ELR (cell line): ENCODE measurements at regions not wholly inside any gene's neighbourhood (a gene's known extent, or its start where the extent isn't known, plus 50 kb on each side); places are given as distances from the start of the nearest gene placed in this dataset.

Experiments used
- DNase-seq: peaks from one replicate; pipeline ENCODE4 v3.0.0-alpha.2; 2015; ENCODE audit warnings: low read depth

- DNase-seq, result no peak
These were observed 233.1 kb upstream of the KLF6 start for GRCh38 chr10:4018054-4018511.

GRCh38 chr10:4017336-4017735 is 232.3 kb upstream of the KLF6 start:
- DNase-seq, result no peak

- DNase-seq, result no peak
These were observed 231.3 kb upstream of the KLF6 start for GRCh38 chr10:4016214-4016740.

GRCh38 chr10:4013651-4014121 is 228.7 kb upstream of the KLF6 start:
- no peak for DNase-seq

- DNase-seq, result no peak
These were observed 227.8 kb upstream of the KLF6 start for GRCh38 chr10:4012848-4013247.

GRCh38 chr10:4011136-4011812 is 226.3 kb upstream of the KLF6 start:
- no peak for DNase-seq

GRCh38 chr10:4008676-4009382 is 223.8 kb upstream of the KLF6 start:
- peak; percentile 30 for DNase-seq

- no peak for DNase-seq
These were observed 222.8 kb upstream of the KLF6 start for GRCh38 chr10:4007771-4008170.

GRCh38 chr10:4006858-4007257 is 221.8 kb upstream of the KLF6 start:
- DNase-seq, result no peak

- no peak for DNase-seq
These were observed 221.0 kb upstream of the KLF6 start for GRCh38 chr10:4006051-4006450.

- DNase-seq, result no peak
These were observed 220.0 kb upstream of the KLF6 start for GRCh38 chr10:4004990-4005389.

GRCh38 chr10:4004144-4004543 is 219.1 kb upstream of the KLF6 start:
- DNase-seq, result no peak

- no peak for DNase-seq
These were observed 218.5 kb upstream of the KLF6 start for GRCh38 chr10:4003348-4003973.

- no peak for DNase-seq
These were observed 216.8 kb upstream of the KLF6 start for GRCh38 chr10:4001811-4002210.

- DNase-seq, result no peak
These were observed 214.6 kb upstream of the KLF6 start for GRCh38 chr10:3999642-4000041.

- no peak for DNase-seq
These were observed 211.7 kb upstream of the KLF6 start for GRCh38 chr10:3996697-3997096.

GRCh38 chr10:3995302-3996210 is 210.5 kb upstream of the KLF6 start:
- peak; percentile 83 for DNase-seq

- no peak for DNase-seq
These were observed 207.6 kb upstream of the KLF6 start for GRCh38 chr10:3992382-3993178.

GRCh38 chr10:3990307-3990706 is 205.3 kb upstream of the KLF6 start:
- DNase-seq, result no peak

GRCh38 chr10:3987143-3987974 is 202.3 kb upstream of the KLF6 start:
- DNase-seq, result peak; percentile 70
